SIG-M5 treated with dmso at 0.1 percent for 504 hours (cell line): ENCODE measurements at regions not wholly inside any gene's neighbourhood (a gene's known extent, or its start where the extent isn't known, plus 50 kb on each side); places are given as distances from the start of the nearest gene placed in this dataset.
"Not testable (repeated sequence)": the region's sequence is repeated elsewhere in the genome, so short reads cannot be mapped to it uniquely, and the experiment has no call there.

Experiments used
- DNase-seq: peaks from one replicate; lab custom pipeline; 2025; ENCODE audit not compliant: unreplicated experiment; lab: John Stamatoyannopoulos, UW

DNA sequence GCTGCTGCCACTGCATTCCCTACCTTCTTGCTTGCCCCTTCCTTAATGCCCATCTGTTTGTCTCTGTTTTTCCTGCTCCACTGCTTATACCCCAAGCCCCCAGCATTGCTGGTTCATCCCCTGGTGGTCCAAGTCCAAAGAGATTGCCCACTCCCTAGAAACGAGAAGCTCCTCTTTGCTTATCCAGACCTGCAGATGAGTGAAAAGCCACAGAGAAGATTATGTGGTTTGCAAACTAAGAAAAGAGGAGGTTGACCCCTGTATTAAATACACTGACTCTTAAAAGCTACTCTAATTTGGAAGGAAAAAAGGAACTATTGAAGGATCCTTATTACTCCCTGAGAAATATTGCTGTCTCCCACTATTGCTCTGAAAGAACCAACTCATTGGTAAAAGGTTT is 146.8 kb upstream of the RAB4A start:
- DNase-seq: no peak

GRCh38 chr1:229124520-229125124 is 146.3 kb upstream of the RAB4A start:
- DNase-seq: no peak

GRCh38 chr1:229127301-229127700 is 143.6 kb upstream of the RAB4A start:
- no peak for DNase-seq

GRCh38 chr1:229128066-229128608 is 142.8 kb upstream of the RAB4A start:
- DNase-seq: no peak

GRCh38 chr1:229129301-229130027 is 141.4 kb upstream of the RAB4A start:
- DNase-seq: no peak

GRCh38 chr1:229130028-229130668 is 140.8 kb upstream of the RAB4A start:
- peak; percentile 75 for DNase-seq

- DNase-seq: no peak
These were observed 139.4 kb upstream of the RAB4A start for GRCh38 chr1:229131243-229132105.

GRCh38 chr1:229132106-229132443 is 138.8 kb upstream of the RAB4A start:
- no peak for DNase-seq

DNA sequence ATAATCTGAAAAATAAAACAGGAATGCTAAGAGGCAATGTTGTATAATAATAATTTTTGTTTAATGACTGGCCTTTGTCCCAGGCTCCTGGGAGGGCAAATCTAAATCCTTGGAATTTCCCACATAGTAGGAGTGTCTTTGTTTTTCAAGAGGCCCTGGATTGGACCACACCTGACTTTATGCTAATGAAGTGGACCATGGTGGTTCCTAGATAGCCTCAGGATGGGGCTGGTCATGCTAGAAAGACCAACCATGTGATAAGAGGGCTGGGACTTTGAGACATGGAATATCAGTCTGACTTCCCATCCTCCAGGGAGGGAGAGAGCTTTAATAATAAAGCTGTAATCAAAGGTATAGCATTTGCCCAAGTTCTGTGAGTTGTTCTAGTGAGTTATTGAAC is 138.2 kb upstream of the RAB4A start:
- DNase-seq: no peak

DNA sequence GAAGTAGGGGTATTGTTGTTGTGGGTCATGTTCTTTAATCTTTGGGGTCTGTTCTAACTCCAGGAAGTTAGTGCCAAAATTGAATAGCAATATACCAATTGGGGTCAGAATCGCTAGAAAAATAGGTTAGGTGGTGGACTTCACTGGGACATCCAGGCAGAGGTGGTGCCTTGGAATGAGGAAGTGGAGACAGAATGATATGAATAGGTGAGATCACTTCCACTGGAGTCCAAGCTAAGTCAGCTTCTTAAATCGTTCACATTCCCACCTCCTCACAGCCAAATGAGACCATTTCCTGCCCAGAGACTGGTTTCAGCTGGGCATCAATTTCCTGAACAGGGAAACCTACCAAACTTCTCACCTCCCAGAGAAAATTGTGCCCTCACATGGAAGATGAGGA is 137.8 kb upstream of the RAB4A start:
- no peak for DNase-seq

DNA sequence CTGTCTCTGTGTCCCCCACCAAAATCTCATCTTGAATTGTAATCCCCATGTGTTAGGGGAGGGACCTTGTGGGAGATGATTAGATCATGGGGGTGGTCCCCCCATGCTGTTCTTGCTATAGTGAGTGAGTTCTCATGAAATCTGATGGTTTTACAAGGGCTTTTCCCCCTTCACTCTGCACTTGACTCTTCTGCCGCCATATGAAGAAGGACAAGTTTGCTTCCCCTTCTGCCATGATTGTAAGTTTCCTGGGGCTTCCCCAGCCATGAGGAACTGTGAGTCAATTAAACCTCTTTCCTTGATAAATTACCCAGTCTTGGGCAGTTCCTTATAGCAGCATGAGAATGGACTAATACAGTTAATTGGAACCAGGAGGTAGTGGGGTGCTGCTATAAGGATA is 137.1 kb upstream of the RAB4A start:
- DNase-seq: no peak

DNA sequence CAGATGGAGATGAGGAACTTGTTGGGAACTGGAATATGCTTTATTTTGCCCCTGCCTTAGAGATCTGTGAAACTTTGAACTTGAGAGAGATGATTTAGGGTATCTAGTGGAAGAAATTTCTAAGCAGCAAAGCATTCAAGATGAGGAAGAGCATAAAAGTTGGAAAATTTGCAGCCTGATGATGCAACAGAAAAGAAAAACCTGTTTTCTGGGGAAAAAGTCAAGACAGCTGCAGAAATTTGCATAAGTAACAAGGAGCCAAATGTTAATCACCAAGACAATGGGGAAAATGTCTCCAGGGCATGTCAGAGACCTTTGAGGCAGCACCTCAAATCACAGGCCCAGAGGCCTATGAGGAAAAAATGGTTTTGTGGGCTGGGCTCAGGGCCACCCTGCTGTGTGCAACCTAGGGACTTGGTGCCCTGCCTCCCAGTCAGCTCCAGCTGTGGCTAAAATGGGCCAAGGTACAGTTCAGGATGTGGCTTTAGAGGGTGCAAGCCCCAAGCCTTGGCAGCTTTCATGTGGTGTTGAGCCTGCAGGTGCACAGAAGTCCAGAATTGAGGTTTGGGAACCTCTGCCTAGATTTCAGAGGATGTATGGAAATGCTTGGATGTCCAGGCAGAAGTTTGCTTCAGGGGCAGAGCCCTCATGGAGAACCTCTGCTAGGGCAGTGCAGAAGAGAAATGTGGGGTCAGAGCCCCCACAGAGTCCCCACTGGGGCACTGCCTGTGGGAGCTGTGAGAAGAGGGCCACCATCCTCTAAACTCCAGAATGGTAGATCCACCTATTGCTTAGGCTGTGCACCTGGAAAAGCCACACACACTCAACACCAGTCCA is 136.3 kb upstream of the RAB4A start:
- DNase-seq: not testable (repeated sequence)

GRCh38 chr1:229135773-229136172 is 135.1 kb upstream of the RAB4A start:
- no peak for DNase-seq

- peak; percentile 56 for DNase-seq
These were observed 134.1 kb upstream of the RAB4A start for GRCh38 chr1:229136822-229137221.

DNA sequence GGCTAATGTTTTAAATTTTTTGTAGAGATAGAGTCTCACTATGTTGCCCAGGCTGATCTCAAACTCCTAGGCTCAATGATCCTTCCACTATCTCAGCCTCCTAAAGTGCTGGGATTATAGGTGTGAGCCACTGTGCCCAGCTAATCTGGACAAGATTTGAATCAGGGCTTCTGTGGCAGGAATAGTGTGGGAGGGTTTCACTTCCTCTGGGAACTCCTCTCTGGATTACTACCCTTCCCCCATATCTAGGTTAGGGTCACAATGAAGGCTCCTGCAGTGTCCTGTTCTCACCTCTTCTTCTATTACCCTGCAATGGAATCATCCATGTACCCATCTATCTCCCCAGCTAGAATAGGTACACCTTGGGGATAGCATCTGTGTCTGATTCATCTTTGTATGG is 133.6 kb upstream of the RAB4A start:
- no peak for DNase-seq

- no peak for DNase-seq
These were observed 132.9 kb upstream of the RAB4A start for GRCh38 chr1:229138058-229138457.

- DNase-seq: no peak
These were observed 131.4 kb upstream of the RAB4A start for GRCh38 chr1:229139331-229140118.

GRCh38 chr1:229140119-229140396 is 130.9 kb upstream of the RAB4A start:
- DNase-seq: no peak

GRCh38 chr1:229141271-229141670 is 129.6 kb upstream of the RAB4A start:
- no peak for DNase-seq
